ENCODE measurements at regions not wholly inside any gene's neighbourhood (a gene's known extent, or its start where the extent isn't known, plus 50 kb on each side); places are given as distances from the start of the nearest gene placed in this dataset.
"Not testable (repeated sequence)": the region's sequence is repeated elsewhere in the genome, so short reads cannot be mapped to it uniquely, and the experiment has no call there.

DNA sequence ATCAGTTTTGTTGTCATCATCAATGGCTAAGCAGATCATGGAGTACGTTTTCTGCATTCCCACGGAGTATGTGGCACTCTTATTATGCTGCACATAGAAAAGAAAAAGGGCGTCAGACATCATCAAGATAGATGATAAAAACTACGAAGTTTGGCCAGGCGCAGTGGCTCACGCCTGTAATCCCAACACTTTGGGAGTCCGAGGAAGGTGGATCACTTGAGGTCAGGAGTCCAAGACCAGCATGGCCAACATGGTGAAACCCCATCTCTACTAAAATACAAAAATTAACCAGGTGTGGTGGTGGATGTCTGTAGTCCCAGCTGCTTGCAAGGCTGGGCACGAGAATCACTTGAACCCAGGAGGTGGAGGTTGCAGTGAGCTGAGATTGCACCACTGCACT, 312.8 kb downstream of the GOLGA6L6 start:
- H2AFZ ChIP-seq (ENCODE audit: low read length); H3K4me2 ChIP-seq (ENCODE audit: low read length); H3K4me1 ChIP-seq (ENCODE audit: insufficient read depth, low read length, poor library complexity, severe bottlenecking); DNase-seq (ENCODE audit: low spot score); CTCF ChIA-PET (ENCODE audit: unreplicated experiment); H3K4me3 ChIP-seq (ENCODE audit: low read depth, low read length, poor library complexity, severe bottlenecking); H3K36me3 ChIP-seq (ENCODE audit: insufficient read depth, low read length); H3K27ac ChIP-seq (ENCODE audit: low read depth, low read length, poor library complexity, severe bottlenecking); POLR2A ChIA-PET; intact Hi-C loops (cut with micrococcal nuclease; ENCODE audit: unreplicated experiment); H3K9me2 ChIP-seq (ENCODE audit: insufficient read depth, low read length); BruUV-seq (replicated peaks); H4K20me1 ChIP-seq (ENCODE audit: insufficient read depth, low read length); H3K79me2 ChIP-seq (ENCODE audit: insufficient read depth, low read depth, low read length); H3K9me3 ChIP-seq (ENCODE audit: low read length): not testable (repeated sequence)

- H3K9me2 ChIP-seq (ENCODE audit: insufficient read depth, low read length); H3K27ac ChIP-seq (ENCODE audit: low read depth, low read length, poor library complexity, severe bottlenecking); intact Hi-C loops (cut with micrococcal nuclease; ENCODE audit: unreplicated experiment); H3K9me3 ChIP-seq (ENCODE audit: low read length); H4K20me1 ChIP-seq (ENCODE audit: insufficient read depth, low read length); H3K4me3 ChIP-seq (ENCODE audit: low read depth, low read length, poor library complexity, severe bottlenecking); H3K79me2 ChIP-seq (ENCODE audit: insufficient read depth, low read depth, low read length); H3K4me1 ChIP-seq (ENCODE audit: insufficient read depth, low read length, poor library complexity, severe bottlenecking); DNase-seq (ENCODE audit: low spot score); H2AFZ ChIP-seq (ENCODE audit: low read length); H3K4me2 ChIP-seq (ENCODE audit: low read length); POLR2A ChIA-PET; BruUV-seq (replicated peaks); H3K36me3 ChIP-seq (ENCODE audit: insufficient read depth, low read length); CTCF ChIA-PET (ENCODE audit: unreplicated experiment): not testable (repeated sequence)
These were observed 314.3 kb downstream of the GOLGA6L6 start for GRCh38 chr15:20227119-20227853.

DNA sequence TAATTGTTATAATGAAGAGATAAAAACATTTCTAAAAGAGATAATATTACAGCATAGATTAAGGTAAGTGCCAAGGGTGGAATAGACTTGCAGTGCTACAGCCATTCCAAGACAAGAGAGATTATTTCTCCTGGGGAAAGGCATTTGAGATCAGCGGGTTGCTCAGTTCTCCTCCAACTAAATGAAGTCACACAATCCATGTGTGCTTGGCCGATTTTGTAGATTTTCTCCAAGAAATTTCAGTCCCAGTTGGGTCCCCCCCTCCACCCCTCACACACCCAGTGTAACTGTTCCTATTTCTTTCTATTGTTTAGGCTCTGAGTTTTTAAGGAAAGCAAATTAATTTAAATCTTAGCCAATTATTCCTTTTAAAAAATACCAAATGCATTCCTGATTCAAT, 315.1 kb downstream of the GOLGA6L6 start:
- H2AFZ ChIP-seq (ENCODE audit: low read length); POLR2A ChIA-PET; DNase-seq (ENCODE audit: low spot score); H4K20me1 ChIP-seq (ENCODE audit: insufficient read depth, low read length); H3K27ac ChIP-seq (ENCODE audit: low read depth, low read length, poor library complexity, severe bottlenecking); H3K4me1 ChIP-seq (ENCODE audit: insufficient read depth, low read length, poor library complexity, severe bottlenecking); H3K9me3 ChIP-seq (ENCODE audit: low read length); H3K4me3 ChIP-seq (ENCODE audit: low read depth, low read length, poor library complexity, severe bottlenecking); H3K9me2 ChIP-seq (ENCODE audit: insufficient read depth, low read length); CTCF ChIA-PET (ENCODE audit: unreplicated experiment); H3K36me3 ChIP-seq (ENCODE audit: insufficient read depth, low read length); H3K4me2 ChIP-seq (ENCODE audit: low read length); H3K79me2 ChIP-seq (ENCODE audit: insufficient read depth, low read depth, low read length); BruUV-seq (replicated peaks); intact Hi-C loops (cut with micrococcal nuclease; ENCODE audit: unreplicated experiment): not testable (repeated sequence)

DNA sequence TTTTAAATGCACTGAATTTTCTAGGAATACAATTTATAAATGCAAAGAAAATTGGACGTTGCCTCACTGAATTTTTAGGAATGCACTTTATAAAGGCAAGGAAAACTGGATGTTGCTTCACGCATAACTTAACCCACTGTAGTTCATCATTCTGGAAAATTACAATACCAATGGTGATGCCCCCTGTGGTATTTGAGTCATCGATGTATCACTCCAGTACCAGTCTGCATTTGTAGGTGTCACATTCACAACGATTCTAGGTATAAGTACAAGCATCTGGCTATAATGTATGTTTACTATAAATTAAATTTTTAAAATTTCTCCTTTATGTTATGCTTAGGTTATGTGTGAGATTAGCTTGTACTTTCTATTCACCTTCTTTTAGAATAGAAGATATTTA, 320.5 kb downstream of the GOLGA6L6 start:
- DNase-seq (ENCODE audit: low spot score); H3K4me2 ChIP-seq (ENCODE audit: low read length); H3K9me3 ChIP-seq (ENCODE audit: low read length); H3K4me1 ChIP-seq (ENCODE audit: insufficient read depth, low read length, poor library complexity, severe bottlenecking); BruUV-seq (replicated peaks); intact Hi-C loops (cut with micrococcal nuclease; ENCODE audit: unreplicated experiment); H3K9me2 ChIP-seq (ENCODE audit: insufficient read depth, low read length); POLR2A ChIA-PET; H3K79me2 ChIP-seq (ENCODE audit: insufficient read depth, low read depth, low read length); H3K4me3 ChIP-seq (ENCODE audit: low read depth, low read length, poor library complexity, severe bottlenecking); CTCF ChIA-PET (ENCODE audit: unreplicated experiment); H4K20me1 ChIP-seq (ENCODE audit: insufficient read depth, low read length); H2AFZ ChIP-seq (ENCODE audit: low read length); H3K27ac ChIP-seq (ENCODE audit: low read depth, low read length, poor library complexity, severe bottlenecking); H3K36me3 ChIP-seq (ENCODE audit: insufficient read depth, low read length): not testable (repeated sequence)

DNA sequence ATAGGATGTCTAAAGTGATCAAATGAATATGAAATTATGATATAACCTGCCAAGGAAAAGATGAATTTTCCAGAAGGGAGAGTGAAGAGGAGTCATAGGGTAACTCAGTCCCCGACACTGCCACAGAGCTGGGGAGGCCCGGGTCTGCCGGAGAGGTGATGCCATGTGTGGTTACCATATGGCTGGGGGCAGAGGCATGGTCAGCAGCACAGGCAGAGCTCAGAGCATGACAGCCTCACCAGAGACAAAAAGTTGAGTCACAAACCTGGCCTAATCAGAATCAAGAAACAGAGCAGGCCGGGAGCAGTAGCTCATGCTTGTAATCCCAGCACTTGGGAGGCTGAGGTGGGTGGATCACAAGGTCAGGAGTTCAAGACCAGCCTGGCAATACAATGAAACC, 322.4 kb downstream of the GOLGA6L6 start:
- H3K9me2 ChIP-seq (ENCODE audit: insufficient read depth, low read length); H2AFZ ChIP-seq (ENCODE audit: low read length); intact Hi-C loops (cut with micrococcal nuclease; ENCODE audit: unreplicated experiment); H3K79me2 ChIP-seq (ENCODE audit: insufficient read depth, low read depth, low read length); H4K20me1 ChIP-seq (ENCODE audit: insufficient read depth, low read length); H3K4me1 ChIP-seq (ENCODE audit: insufficient read depth, low read length, poor library complexity, severe bottlenecking); POLR2A ChIA-PET; H3K4me2 ChIP-seq (ENCODE audit: low read length); H3K36me3 ChIP-seq (ENCODE audit: insufficient read depth, low read length); H3K9me3 ChIP-seq (ENCODE audit: low read length); CTCF ChIA-PET (ENCODE audit: unreplicated experiment); DNase-seq (ENCODE audit: low spot score); H3K27ac ChIP-seq (ENCODE audit: low read depth, low read length, poor library complexity, severe bottlenecking); BruUV-seq (replicated peaks); H3K4me3 ChIP-seq (ENCODE audit: low read depth, low read length, poor library complexity, severe bottlenecking): not testable (repeated sequence)

- POLR2A ChIA-PET = not testable (repeated sequence)
These were observed 325.9 kb downstream of the GOLGA6L6 start for GRCh38 chr15:20215700-20216099.

GRCh38 chr15:20214101-20214500, 327.5 kb downstream of the GOLGA6L6 start:
- DNase-seq (ENCODE audit: low spot score); BruUV-seq (replicated peaks); H3K4me3 ChIP-seq (ENCODE audit: low read depth, low read length, poor library complexity, severe bottlenecking); H3K27ac ChIP-seq (ENCODE audit: low read depth, low read length, poor library complexity, severe bottlenecking); H3K4me2 ChIP-seq (ENCODE audit: low read length); H3K36me3 ChIP-seq (ENCODE audit: insufficient read depth, low read length); H2AFZ ChIP-seq (ENCODE audit: low read length); intact Hi-C loops (cut with micrococcal nuclease; ENCODE audit: unreplicated experiment); H3K9me2 ChIP-seq (ENCODE audit: insufficient read depth, low read length); CTCF ChIA-PET (ENCODE audit: unreplicated experiment); H3K79me2 ChIP-seq (ENCODE audit: insufficient read depth, low read depth, low read length); H4K20me1 ChIP-seq (ENCODE audit: insufficient read depth, low read length); POLR2A ChIA-PET; H3K4me1 ChIP-seq (ENCODE audit: insufficient read depth, low read length, poor library complexity, severe bottlenecking); H3K9me3 ChIP-seq (ENCODE audit: low read length): not testable (repeated sequence)

More at GRCh38 chr15:20215700-20216099, 325.9 kb downstream of the GOLGA6L6 start:
- H3K4me1 ChIP-seq (ENCODE audit: insufficient read depth, low read length, poor library complexity, severe bottlenecking); H3K9me2 ChIP-seq (ENCODE audit: insufficient read depth, low read length); BruUV-seq (replicated peaks); H3K4me2 ChIP-seq (ENCODE audit: low read length); DNase-seq (ENCODE audit: low spot score); intact Hi-C loops (cut with micrococcal nuclease; ENCODE audit: unreplicated experiment); H3K4me3 ChIP-seq (ENCODE audit: low read depth, low read length, poor library complexity, severe bottlenecking); H2AFZ ChIP-seq (ENCODE audit: low read length); H3K36me3 ChIP-seq (ENCODE audit: insufficient read depth, low read length); H4K20me1 ChIP-seq (ENCODE audit: insufficient read depth, low read length); CTCF ChIA-PET (ENCODE audit: unreplicated experiment); H3K79me2 ChIP-seq (ENCODE audit: insufficient read depth, low read depth, low read length); H3K9me3 ChIP-seq (ENCODE audit: low read length); H3K27ac ChIP-seq (ENCODE audit: low read depth, low read length, poor library complexity, severe bottlenecking): not testable (repeated sequence)
